ENCODE measurements at regions not wholly inside any gene's neighbourhood (a gene's known extent, or its start where the extent isn't known, plus 50 kb on each side); places are given as distances from the start of the nearest gene placed in this dataset.

- DNase-seq (ENCODE audit: low spot score): no peak
Measured at GRCh38 chr5:38099205-38100168, 158.9 kb upstream of the EGFLAM start.

DNA sequence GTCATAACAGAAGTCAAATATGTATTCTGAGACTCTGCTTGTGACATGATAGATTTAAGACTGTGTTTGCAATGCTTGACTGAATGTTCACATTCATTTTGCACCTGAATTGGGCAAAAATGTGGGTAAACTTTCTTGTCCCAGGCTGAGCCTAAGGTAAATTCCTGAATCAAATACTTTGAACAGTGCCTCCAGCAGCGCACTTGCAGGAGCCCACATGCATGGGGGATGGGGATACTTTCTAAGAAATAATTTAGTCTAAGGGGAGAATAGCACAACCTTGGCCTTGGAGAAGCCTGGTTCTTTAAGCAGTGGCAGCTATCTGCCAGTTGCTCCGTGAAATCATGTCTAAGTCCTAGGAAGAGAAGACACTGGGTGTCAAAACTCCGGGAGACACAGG, 163.5 kb upstream of the EGFLAM start:
- no peak for DNase-seq (ENCODE audit: low spot score)

DNA sequence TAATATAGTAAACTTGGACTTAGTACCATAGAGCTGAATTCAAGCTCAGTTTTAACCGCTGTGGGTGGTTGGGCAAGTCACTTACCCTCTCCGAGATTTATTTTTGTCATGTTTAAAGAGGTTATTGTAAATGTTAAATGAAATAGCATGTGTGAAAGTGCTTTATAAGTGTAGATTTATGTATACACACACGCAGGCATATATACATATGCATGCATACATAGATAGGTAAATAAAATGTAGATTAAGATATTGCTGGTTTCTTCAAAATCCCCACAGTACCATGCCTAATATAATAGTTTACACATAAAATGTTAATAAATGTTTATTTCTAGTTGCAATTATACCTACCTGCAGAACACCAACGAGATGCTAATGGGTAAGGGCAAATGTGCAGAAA, 164.5 kb upstream of the EGFLAM start:
- DNase-seq (ENCODE audit: low spot score): no peak

- DNase-seq (ENCODE audit: low spot score): no peak
Measured at GRCh38 chr5:38086777-38087176, 171.6 kb upstream of the EGFLAM start.

- no peak for DNase-seq (ENCODE audit: low spot score)
Measured at GRCh38 chr5:38079620-38080402, 178.5 kb upstream of the EGFLAM start.

DNA sequence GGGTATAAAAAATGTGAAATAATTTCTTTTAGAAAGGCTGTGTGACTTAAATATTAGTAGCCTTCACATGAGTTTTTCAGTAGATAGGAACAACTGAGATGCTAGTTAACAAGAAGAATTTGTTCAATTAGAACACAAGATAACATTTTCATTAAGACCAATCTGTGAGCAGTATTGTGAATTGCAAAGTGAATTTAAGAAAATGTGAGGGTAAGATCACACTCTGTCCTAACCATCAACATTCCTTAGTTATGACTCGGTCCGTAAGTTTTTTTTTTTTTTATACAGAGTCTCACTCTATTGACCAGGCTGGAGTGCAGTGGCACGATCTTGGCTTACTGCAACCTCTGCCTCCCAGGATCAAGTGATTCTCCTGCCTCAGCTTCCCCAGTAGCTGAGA, 180.2 kb upstream of the EGFLAM start:
- no peak for DNase-seq (ENCODE audit: low spot score)

DNA sequence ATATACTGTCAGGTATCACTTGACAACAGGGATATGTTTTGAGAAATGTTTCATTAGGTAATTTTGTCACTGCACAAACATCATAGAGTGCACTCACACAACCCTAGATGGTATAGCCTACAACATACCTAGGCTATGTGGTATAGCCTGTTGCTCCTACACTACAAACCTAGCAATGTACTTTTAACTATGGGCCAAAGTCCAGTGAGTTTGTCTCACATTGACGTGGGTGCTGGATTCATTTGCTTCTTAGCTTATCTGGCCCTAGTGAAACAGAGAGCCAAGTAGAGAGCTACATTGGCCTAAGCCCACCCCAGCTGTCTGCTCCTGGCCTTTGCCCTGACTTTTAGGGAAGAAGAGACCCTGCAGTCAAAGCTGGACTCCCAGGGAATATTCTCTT, 180.7 kb upstream of the EGFLAM start:
- no peak for DNase-seq (ENCODE audit: low spot score)

- DNase-seq (ENCODE audit: low spot score): no peak
Measured at GRCh38 chr5:38071831-38072694, 186.3 kb upstream of the EGFLAM start.

GRCh38 chr5:38070304-38070950, 187.9 kb upstream of the EGFLAM start:
- no peak for DNase-seq (ENCODE audit: low spot score)

GRCh38 chr5:38069360-38069759, 189.0 kb upstream of the EGFLAM start:
- no peak for DNase-seq (ENCODE audit: low spot score)

DNA sequence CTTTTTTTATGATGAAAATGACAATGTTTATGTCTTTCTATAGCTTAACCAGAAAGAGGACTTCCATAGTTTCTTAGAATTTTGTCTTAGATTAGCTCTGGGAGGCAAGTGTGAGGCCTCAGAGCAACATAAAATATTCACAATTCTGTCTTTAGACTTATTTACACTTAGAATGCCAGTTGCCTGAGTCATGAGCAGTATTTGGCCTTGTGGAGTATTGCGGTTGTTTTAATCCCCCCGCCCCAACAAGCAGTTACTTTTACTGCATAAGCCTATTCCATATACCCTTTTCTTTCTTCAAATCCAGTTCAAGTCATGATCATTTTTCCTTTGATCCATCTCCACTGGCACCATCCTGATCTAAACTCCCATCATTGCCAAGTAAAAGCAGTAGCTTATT, 198.0 kb upstream of the EGFLAM start:
- no peak for DNase-seq (ENCODE audit: low spot score)

DNA sequence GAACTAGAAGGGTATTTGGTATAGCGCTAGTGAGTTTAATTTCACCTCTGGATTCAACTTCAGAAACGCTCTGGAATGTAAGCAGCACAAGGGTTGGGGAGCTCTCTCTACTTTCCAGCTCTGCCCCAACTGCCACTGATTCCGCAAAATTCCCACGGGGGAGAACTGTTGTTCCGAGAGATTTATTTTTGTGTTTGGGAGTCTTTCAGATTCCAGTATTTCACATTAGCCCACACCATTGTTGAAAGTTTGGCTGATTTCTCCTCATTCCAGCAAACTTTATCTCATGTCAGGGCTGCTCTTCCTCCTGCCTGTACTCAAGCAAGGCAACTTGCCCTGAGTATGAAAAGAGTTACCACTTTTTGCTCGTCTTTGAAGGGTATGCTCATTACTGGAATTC, 198.5 kb upstream of the EGFLAM start:
- no peak for DNase-seq (ENCODE audit: low spot score)

GRCh38 chr5:38051711-38052511, 206.4 kb upstream of the EGFLAM start:
- DNase-seq (ENCODE audit: low spot score): no peak

- no peak for DNase-seq (ENCODE audit: low spot score)
Measured at GRCh38 chr5:38048400-38048799, 208.6 kb upstream of the GDNF start.

DNA sequence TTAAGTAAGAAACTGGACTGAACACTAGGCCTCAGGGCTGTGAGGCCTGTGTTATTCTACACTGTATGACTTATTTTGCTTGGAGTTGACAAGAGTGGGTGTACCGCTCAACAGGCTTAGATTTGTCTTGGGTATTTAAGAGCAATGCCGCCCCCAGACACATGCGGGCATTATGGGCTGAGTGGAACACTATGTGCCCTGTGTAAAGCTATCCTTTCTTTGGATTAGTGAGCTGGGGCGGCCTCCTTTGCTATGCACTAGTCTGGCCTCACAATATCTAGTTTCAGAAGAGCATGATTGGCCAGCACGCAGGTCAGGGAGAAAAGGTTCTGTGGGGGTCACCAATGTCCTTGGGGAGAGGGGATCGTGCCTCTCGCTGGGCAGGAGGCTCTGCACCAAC, 206.3 kb upstream of the GDNF start:
- DNase-seq (ENCODE audit: low spot score): no peak

DNA sequence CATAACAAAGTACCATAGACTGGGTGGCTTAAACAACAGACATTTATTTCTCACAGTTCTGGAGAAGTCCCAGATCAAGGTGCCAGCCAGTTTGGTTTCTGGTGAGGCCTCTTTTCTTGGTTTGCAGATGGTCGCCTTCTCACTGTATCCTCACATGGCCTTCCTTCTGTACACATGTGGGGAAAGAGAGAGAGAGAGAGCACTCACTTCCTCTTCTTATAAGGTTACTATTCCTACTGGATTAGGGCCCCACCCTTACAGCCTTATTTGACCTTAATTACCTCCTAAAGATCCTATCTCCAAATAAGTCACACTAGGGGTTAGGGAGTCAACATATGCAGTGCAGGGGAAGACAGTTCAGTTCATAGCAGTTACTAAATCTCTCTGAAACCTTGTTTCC, 205.6 kb upstream of the GDNF start:
- DNase-seq (ENCODE audit: low spot score): no peak

- DNase-seq (ENCODE audit: low spot score): no peak
Measured at GRCh38 chr5:38039826-38040225, 200.0 kb upstream of the GDNF start.

GRCh38 chr5:38039091-38039490, 199.2 kb upstream of the GDNF start:
- DNase-seq (ENCODE audit: low spot score): no peak

DNA sequence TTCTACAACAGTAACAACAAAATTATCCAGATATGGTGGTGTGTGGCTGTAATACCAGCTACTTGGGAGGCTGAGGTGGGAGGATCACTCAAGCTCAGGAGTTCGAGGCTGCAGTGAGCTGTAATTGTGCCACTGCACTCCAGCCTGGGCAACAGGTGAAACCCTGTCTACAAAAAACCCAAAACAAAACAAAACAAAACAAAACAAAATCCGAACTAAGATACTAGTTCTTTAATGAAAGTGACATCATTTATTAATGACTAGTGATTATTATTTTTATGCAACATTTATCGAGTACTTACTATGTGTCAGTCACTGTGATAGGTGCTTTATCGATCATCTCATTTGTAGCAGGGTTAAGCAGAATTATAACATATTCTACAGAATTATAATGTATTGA, 196.9 kb upstream of the GDNF start:
- no peak for DNase-seq (ENCODE audit: low spot score)

GRCh38 chr5:38032149-38032548, 192.3 kb upstream of the GDNF start:
- no peak for DNase-seq (ENCODE audit: low spot score)

DNA sequence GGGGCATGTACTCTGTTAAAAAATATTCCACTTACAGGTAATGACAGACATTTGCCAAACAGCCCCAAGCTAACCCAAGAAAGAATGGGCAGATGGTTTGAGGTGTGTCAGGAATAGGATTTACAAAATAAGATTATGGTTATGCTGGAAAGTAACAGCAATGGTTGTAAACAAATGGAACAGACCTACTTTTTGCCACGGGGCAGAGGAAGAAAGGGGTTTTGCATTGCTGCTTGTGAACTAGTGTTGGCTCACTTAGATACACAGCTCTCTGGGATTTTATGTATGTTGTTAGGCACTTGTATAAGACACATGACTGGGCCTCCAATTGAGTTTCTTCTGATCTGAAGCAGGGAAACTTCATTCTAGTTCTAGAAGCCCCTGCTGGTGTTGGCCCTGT, 191.5 kb upstream of the GDNF start:
- no peak for DNase-seq (ENCODE audit: low spot score)

All from NAMALWA (cell line).